ENCODE measurements at regions not wholly inside any gene's neighbourhood (a gene's known extent, or its start where the extent isn't known, plus 50 kb on each side); places are given as distances from the start of the nearest gene placed in this dataset.
A peak's percentile ranks its signal among the peaks of the same experiment; 100 is the strongest.

GRCh38 chr3:193902607-193903511 lies 233.1 kb upstream of the HES1 start:
- no peak for TF ChIP-seq EZH2 (IDR thresholded peaks at IDR 0.05; ENCODE audit: borderline replicate concordance, insufficient read depth, low read length, poor library complexity, severe bottlenecking)
- no peak for TF ChIP-seq POLR2AphosphoS5 (IDR thresholded peaks at IDR 0.05)
- H3K27ac ChIP-seq (ENCODE audit: low read length), result no peak overlapping the region
- H3K79me2 ChIP-seq (replicated peaks; ENCODE audit: insufficient read depth, low read length), result no peaks in the 10 kb centered on the region
- no peaks in the 10 kb centered on the region for H3K36me3 ChIP-seq (ENCODE audit: insufficient read depth, low read length)
- no peak overlapping the region for H3K4me3 ChIP-seq (ENCODE audit: low read length)
- H3F3A ChIP-seq (ENCODE audit: insufficient read depth, low read length, poor library complexity, severe bottlenecking), result no peaks in the 10 kb centered on the region
- H3K9me2 ChIP-seq (ENCODE audit: insufficient read depth, low read length), result no peaks in the 10 kb centered on the region
- H3K4me2 ChIP-seq (ENCODE audit: low read length), result no peak overlapping the region
- H4K20me1 ChIP-seq (ENCODE audit: insufficient read depth), result no peaks in the 10 kb centered on the region
- no peak overlapping the region for H3K9ac ChIP-seq (ENCODE audit: low read length)
- no peak overlapping the region for H2AFZ ChIP-seq (ENCODE audit: low read depth, low read length)
- H3K9me3 ChIP-seq (ENCODE audit: low read length), result no peaks in the 10 kb centered on the region
- no peaks in the 10 kb centered on the region for H3K27me3 ChIP-seq (ENCODE audit: insufficient read depth, low read depth, low read length)

GRCh38 chr3:193903512-193903817 lies 232.5 kb upstream of the HES1 start:
- no peaks in the 10 kb centered on the region for H4K20me1 ChIP-seq (ENCODE audit: insufficient read depth)
- no peaks in the 10 kb centered on the region for H3K79me2 ChIP-seq (replicated peaks; ENCODE audit: insufficient read depth, low read length)
- no peaks in the 10 kb centered on the region for H3K9me2 ChIP-seq (ENCODE audit: insufficient read depth, low read length)
- no peaks in the 10 kb centered on the region for H3K9me3 ChIP-seq (ENCODE audit: low read length)
- H3K36me3 ChIP-seq (ENCODE audit: insufficient read depth, low read length), result no peaks in the 10 kb centered on the region
- no peaks in the 10 kb centered on the region for H3F3A ChIP-seq (ENCODE audit: insufficient read depth, low read length, poor library complexity, severe bottlenecking)
- H3K4me3 ChIP-seq (ENCODE audit: low read length), result no peak overlapping the region
- no peak overlapping the region for H3K9ac ChIP-seq (ENCODE audit: low read length)
- H2AFZ ChIP-seq (ENCODE audit: low read depth, low read length), result no peak overlapping the region
- H3K27ac ChIP-seq (ENCODE audit: low read length), result no peak overlapping the region
- TF ChIP-seq CTCF (IDR thresholded peaks at IDR 0.05; ENCODE audit: poor library complexity, severe bottlenecking) (no peak), REST (IDR thresholded peaks at IDR 0.05; ENCODE audit: borderline replicate concordance) (peak; percentile 50)
- H3K4me2 ChIP-seq (ENCODE audit: low read length), result no peak overlapping the region
- H3K27me3 ChIP-seq (ENCODE audit: insufficient read depth, low read depth, low read length), result no peaks in the 10 kb centered on the region

GRCh38 chr3:193903966-193904365 lies 232.0 kb upstream of the HES1 start:
- Histone ChIP-seq H3K27ac (ENCODE audit: low read length) (no peak overlapping the region), H3K4me3 (ENCODE audit: low read length) (no peak overlapping the region)

More at GRCh38 chr3:193903966-193904365, 232.0 kb upstream of the HES1 start:
- Histone ChIP-seq H3K36me3 (ENCODE audit: insufficient read depth, low read length) (no peaks in the 10 kb centered on the region), H3K9me2 (ENCODE audit: insufficient read depth, low read length) (no peaks in the 10 kb centered on the region), H3K9ac (ENCODE audit: low read length) (no peak overlapping the region), H2AFZ (ENCODE audit: low read depth, low read length) (no peak overlapping the region), H3K79me2 (replicated peaks; ENCODE audit: insufficient read depth, low read length) (no peaks in the 10 kb centered on the region), H3K4me2 (ENCODE audit: low read length) (no peak overlapping the region), H4K20me1 (ENCODE audit: insufficient read depth) (no peaks in the 10 kb centered on the region), H3K27me3 (ENCODE audit: insufficient read depth, low read depth, low read length) (no peaks in the 10 kb centered on the region), H3F3A (ENCODE audit: insufficient read depth, low read length, poor library complexity, severe bottlenecking) (no peaks in the 10 kb centered on the region), H3K9me3 (ENCODE audit: low read length) (no peaks in the 10 kb centered on the region)
- TF ChIP-seq RAD21 (conservative IDR thresholded peaks at IDR 0.05), result no peak
- TF ChIP-seq MXI1 (conservative IDR thresholded peaks at IDR 0.05; ENCODE audit: poor library complexity, severe bottlenecking), result no peak
- TF ChIP-seq POLR2AphosphoS5 (IDR thresholded peaks at IDR 0.05), result no peak

Measured in neural cell (in vitro differentiated cells).